Right renal cortex interstitium (tissue), 3 donors: ENCODE measurements at regions not wholly inside any gene's neighbourhood (a gene's known extent, or its start where the extent isn't known, plus 50 kb on each side); places are given as distances from the start of the nearest gene placed in this dataset.

Source experiments
- DNase-seq, 3 donors: peaks; one replicate each; pipeline ENCODE4 v3.0.0-alpha.2; 2013; ENCODE audit warnings: low read depth in 3 of 3, low spot score in 2 of 3

DNA sequence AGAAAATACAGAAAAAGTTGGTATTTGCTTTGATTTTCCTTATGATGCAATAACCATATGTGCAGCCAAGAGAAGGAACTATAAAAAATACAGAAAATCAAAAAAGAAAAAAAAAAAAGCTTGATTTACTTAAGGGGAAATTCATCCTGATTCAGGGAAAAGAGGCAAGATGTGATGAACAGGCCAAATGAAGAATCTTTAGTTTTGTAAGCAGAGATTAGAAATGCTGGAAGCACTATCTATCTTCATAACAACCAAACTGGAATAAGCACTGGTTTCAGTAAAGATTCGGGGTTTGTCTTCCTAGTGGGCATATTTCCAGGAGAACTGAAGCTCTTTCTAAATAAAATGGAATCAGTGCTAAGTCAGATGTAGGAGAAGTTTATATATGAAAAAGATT, 82.9 kb upstream of the KCNIP4 start:
- DNase-seq: no peak

- DNase-seq: no peak
These were observed 82.3 kb upstream of the KCNIP4 start for GRCh38 chr4:22030881-22031280.

- DNase-seq: no peak
These were observed 81.7 kb upstream of the KCNIP4 start for GRCh38 chr4:22030307-22030706.

DNA sequence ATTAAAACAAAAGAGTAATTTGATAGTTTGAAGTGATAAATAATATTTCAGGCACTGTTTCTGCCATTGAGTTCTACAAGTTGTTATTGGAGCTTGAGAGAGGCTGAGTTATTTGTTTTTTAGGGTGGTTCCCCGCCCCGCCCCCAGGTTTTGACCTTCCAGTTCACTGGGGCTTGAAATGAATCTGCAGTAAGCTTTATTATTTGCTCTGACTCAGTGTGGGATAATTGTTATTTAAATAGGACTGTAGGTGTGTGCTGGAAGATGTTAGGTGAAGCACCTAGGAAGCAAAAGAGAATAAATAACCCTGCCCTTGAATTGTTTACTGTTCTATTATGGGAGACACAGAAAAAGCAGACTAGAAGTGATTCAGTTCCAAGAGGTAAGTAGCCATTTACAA, 81.2 kb upstream of the KCNIP4 start:
- no peak for DNase-seq

- no peak for DNase-seq
These were observed 72.5 kb upstream of the KCNIP4 start for GRCh38 chr4:22021106-22021505.

DNA sequence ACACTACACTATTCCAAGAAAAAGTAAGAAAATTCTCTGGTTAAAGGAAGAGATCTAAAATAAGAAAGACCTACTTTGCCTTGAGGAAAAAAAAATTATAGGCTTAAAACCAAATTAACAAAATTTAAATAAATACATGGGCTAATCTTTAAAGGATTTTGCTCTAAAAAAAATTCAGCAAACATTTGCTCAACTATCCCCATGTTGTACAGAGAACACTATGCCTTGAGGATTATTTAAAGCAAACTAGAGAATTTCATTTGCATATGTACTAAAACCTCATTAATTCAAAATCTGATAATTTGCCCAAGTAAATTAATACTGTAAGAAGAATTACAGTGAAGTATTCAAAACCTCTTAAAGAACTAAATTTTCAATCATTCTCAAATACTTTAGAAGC, 71.6 kb upstream of the KCNIP4 start:
- no peak for DNase-seq

DNA sequence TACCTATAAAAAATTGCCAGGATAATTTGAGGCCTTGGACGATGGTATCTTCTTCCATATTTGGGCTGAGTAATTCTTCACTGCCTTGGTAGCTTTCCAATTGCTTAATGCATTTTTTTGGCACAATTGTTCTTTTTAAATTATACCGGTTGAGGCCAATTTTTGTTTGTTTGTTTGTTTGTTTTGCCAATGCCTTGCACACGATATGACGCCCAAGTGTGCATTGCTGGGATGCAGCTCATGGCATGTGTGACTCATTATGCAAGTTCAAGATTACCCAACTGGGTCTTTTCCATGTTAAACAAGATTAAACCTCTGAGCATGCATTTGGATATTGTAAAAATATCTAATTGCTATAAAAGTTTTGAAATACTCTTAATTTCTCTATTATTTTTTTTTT, 71.1 kb upstream of the KCNIP4 start:
- no peak for DNase-seq

DNA sequence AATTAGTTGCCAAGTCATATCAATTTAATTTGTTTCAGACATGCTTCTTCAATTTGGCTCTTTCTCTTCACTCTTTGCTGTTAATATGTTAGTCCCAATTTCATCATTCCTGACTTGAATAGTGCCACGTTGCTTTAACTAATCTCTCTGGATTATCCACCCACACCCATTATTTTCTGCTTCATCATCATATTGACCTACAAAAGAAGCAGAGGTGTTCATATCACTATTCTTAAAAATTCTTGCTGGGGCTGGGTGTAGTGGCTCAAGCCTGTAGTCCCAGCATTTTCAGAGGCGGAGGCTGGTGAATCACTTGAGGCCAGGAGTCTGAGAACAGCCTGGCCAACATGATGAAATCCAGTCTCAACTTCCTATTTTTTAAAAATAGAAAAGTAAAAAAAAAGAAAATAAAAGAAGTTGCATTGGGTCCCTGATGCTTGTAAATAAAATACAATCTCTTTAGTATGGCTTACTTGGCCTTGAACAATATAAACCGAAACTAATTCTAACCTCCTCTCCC, 65.7 kb upstream of the KCNIP4 start:
- no peak for DNase-seq

GRCh38 chr4:22003878-22004277, 55.3 kb upstream of the KCNIP4 start:
- no peak for DNase-seq
